ENCODE measurements at regions not wholly inside any gene's neighbourhood (a gene's known extent, or its start where the extent isn't known, plus 50 kb on each side); places are given as distances from the start of the nearest gene placed in this dataset.
"Not testable (repeated sequence)": the region's sequence is repeated elsewhere in the genome, so short reads cannot be mapped to it uniquely, and the experiment has no call there.

- CTCF ChIA-PET, result no interaction called here
- H3K36me3 Mint-ChIP-seq, result no peaks in the 10 kb centered on the region
- H3K4me3 Mint-ChIP-seq, result no peak overlapping the region
- H3K9me3 Mint-ChIP-seq, result no peaks in the 10 kb centered on the region
- H3K27ac Mint-ChIP-seq, result no peak overlapping the region
- DNase-seq, result no peak
- H3K4me1 Mint-ChIP-seq, result no peaks in the 10 kb centered on the region
- no peaks in the 10 kb centered on the region for H3K27me3 Mint-ChIP-seq
Measured at GRCh38 chrX:146994163-146994562, 179.6 kb upstream of the CXorf51A start.

GRCh38 chrX:146973283-146973682, 158.7 kb upstream of the CXorf51A start:
- H3K9me3 Mint-ChIP-seq, result peaks cover 2% of the 10 kb centered on the region
- no peaks in the 10 kb centered on the region for H3K27me3 Mint-ChIP-seq
- no peak for DNase-seq
- no peaks in the 10 kb centered on the region for H3K36me3 Mint-ChIP-seq
- no peak overlapping the region for H3K4me3 Mint-ChIP-seq
- no peaks in the 10 kb centered on the region for H3K4me1 Mint-ChIP-seq
- no peak overlapping the region for H3K27ac Mint-ChIP-seq
- CTCF ChIA-PET, result no interaction called here

DNA sequence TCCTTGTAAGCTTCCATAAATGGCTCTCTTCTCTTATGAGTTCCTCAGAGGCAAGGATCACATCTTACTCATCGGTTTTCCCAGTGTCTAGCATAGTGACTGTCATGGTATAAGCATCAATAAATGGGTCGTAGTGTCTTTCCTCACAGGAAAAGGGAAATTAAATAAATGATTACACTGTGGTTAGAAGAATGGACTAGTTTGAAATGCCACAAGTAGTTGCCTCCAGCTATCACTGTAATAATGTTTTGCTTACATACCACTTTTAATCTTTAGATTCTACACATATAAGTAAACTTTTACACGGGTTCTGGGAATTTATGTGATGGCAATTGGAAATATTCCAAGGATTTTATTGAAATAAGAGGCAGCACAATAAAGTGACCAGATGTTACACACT, 152.8 kb upstream of the CXorf51A start:
- Mint-ChIP-seq H3K9me3 (peaks cover 3% of the 10 kb centered on the region), H3K27me3 (no peaks in the 10 kb centered on the region), H3K27ac (no peak overlapping the region), H3K36me3 (no peaks in the 10 kb centered on the region), H3K4me1 (no peaks in the 10 kb centered on the region), H3K4me3 (no peak overlapping the region)
- CTCF ChIA-PET, result no interaction called here
- DNase-seq, result no peak

DNA sequence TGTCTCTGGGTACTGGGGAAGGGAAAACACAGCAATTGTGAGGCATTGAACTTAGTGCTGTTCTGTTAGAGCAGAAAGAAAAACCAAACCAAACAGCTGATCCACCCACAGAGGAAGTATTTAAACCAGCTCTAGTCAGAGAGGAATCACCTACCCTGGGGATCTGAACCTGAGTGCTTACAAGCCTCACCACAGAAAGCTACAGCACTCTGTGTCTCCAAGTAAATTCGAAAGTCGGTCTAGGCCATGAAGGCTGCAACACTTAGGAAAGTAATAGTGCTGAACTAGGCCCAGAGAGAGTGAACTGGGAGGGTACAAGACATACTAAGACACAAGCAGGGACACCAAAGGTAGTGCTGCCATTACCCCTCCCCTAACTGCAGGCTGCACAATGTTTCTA, 142.2 kb upstream of the CXorf51A start:
- Mint-ChIP-seq H3K27me3 (no peaks in the 10 kb centered on the region), H3K4me1 (no peaks in the 10 kb centered on the region), H3K36me3 (no peaks in the 10 kb centered on the region), H3K9me3 (peaks cover 8% of the 10 kb centered on the region), H3K4me3 (no peak overlapping the region), H3K27ac (no peak overlapping the region)
- CTCF ChIA-PET, result no interaction called here
- no peak for DNase-seq

GRCh38 chrX:146934256-146934655, 119.7 kb upstream of the CXorf51A start:
- Mint-ChIP-seq H3K36me3 (no peaks in the 10 kb centered on the region), H3K27me3 (no peaks in the 10 kb centered on the region), H3K27ac (no peak overlapping the region), H3K4me3 (no peak overlapping the region), H3K4me1 (no peaks in the 10 kb centered on the region), H3K9me3 (no peaks in the 10 kb centered on the region)
- DNase-seq, result no peak
- CTCF ChIA-PET, result no interaction called here

DNA sequence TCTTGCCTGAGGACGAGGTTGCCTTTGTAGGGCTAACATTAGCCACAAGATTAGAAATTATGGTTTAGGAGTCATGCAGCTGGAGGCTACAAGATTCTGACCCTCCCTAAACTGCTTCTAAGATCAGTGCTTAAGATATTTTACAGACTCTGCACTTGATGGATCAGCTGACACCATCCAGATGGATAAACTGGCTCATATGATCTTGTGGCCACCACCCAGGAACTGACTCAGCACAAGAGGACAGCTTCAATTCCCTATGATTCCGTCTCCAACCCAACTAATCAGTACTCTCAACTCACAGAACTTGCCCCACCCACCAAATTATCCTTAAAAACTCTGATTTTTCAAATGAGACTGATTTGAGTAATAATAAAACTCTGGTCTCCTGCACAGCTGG, 118.5 kb upstream of the CXorf51A start:
- H3K4me3 Mint-ChIP-seq, H3K27me3 Mint-ChIP-seq, H3K4me1 Mint-ChIP-seq, H3K9me3 Mint-ChIP-seq, CTCF ChIA-PET, H3K36me3 Mint-ChIP-seq, DNase-seq, H3K27ac Mint-ChIP-seq: not testable (repeated sequence)

- CTCF ChIA-PET, result no interaction called here
- Mint-ChIP-seq H3K27ac (no peak overlapping the region), H3K4me3 (no peak overlapping the region), H3K4me1 (no peaks in the 10 kb centered on the region), H3K9me3 (no peaks in the 10 kb centered on the region), H3K36me3 (no peaks in the 10 kb centered on the region), H3K27me3 (no peaks in the 10 kb centered on the region)
- DNase-seq, result no peak
Measured at GRCh38 chrX:146921204-146921603, 106.7 kb upstream of the CXorf51A start.

DNA sequence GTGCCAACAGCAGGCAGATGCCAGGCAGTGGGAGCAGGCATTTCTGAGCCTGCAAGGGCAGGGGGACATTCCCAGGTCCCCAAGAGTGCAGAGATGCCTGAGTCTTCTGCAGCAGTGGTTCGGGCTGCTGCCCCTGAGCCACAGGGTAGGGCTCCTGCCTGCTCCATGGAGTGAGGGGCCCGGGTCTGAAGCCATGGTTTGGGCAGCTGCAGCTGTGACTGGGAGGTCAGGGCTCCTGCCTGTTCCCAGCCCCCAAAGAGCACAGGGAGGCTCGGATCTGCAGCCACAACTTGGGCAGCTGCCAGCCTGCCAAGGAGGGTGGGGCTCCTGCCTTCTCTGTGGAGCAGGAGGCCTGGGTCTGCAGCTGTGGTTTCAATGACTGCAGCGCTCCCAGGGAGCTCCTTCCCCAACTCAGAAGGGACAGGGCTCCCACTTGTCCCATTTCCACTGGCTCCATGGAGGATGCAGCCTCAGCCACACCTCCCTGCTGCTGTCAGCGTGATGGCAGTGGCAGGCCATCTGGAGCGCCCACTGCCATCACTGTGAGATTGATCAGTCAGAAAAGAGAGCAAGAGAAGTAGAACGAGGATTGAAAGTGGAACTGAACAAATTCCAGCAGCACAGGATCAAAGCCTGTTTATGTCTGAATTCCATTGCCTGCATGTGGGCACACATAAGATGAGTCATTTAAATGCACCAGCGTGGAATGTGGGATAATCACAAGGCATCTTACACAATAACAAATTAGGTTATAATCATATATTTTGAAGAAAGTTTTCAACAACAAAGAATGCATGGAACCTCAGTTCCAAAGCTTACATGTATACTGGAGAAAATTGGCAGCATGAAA, 93.1 kb upstream of the CXorf51A start:
- CTCF ChIA-PET, result no interaction called here
- H3K36me3 Mint-ChIP-seq, result no peaks in the 10 kb centered on the region
- H3K9me3 Mint-ChIP-seq, result no peaks in the 10 kb centered on the region
- DNase-seq, result no peak
- no peak overlapping the region for H3K27ac Mint-ChIP-seq
- no peaks in the 10 kb centered on the region for H3K4me1 Mint-ChIP-seq
- H3K4me3 Mint-ChIP-seq, result no peak overlapping the region
- H3K27me3 Mint-ChIP-seq, result no peaks in the 10 kb centered on the region

- CTCF ChIA-PET, result interaction anchor here (0.7 kb wide), 1 partner anchor 30 kb away, joined by 3 read pairs; no protein-coding TSS in a partner anchor
- no peaks in the 10 kb centered on the region for H3K36me3 Mint-ChIP-seq
- no peak overlapping the region for H3K27ac Mint-ChIP-seq
- H3K4me1 Mint-ChIP-seq, result no peaks in the 10 kb centered on the region
- DNase-seq, result no peak
- no peak overlapping the region for H3K4me3 Mint-ChIP-seq
- no peaks in the 10 kb centered on the region for H3K27me3 Mint-ChIP-seq
- H3K9me3 Mint-ChIP-seq, result no peaks in the 10 kb centered on the region
Measured at GRCh38 chrX:146906166-146906565, 91.6 kb upstream of the CXorf51A start.

- Mint-ChIP-seq H3K4me3 (no peak overlapping the region), H3K4me1 (no peaks in the 10 kb centered on the region), H3K36me3 (no peaks in the 10 kb centered on the region), H3K9me3 (peaks cover 8% of the 10 kb centered on the region), H3K27me3 (no peaks in the 10 kb centered on the region), H3K27ac (no peak overlapping the region)
- no peak for DNase-seq
- CTCF ChIA-PET, result no interaction called here
Measured at GRCh38 chrX:146887020-146887419, 72.5 kb upstream of the CXorf51A start.

DNA sequence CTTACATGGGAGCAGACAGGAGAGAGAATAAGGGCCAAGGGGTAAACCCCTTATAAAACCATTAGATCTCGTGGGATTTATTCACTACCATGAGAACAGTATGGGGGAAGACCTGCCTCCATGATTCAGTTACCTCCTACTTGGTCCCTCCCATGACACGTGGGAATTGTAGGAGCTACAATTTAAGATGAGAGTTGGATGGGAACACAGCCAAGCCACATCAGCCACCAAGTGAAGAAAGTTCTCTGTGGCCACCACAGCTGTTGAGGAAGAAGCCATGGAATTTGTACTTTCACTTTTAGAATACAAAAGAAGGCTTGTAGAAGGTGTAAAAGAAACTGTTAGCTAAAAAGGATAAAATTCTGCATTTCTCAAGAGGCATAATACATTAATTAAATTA, 67.0 kb upstream of the CXorf51A start:
- no peak for DNase-seq
- Mint-ChIP-seq H3K9me3 (peaks cover 1% of the 10 kb centered on the region), H3K27me3 (no peaks in the 10 kb centered on the region), H3K4me3 (no peak overlapping the region), H3K36me3 (no peaks in the 10 kb centered on the region), H3K27ac (no peak overlapping the region), H3K4me1 (no peaks in the 10 kb centered on the region)
- CTCF ChIA-PET, result no interaction called here

DNA sequence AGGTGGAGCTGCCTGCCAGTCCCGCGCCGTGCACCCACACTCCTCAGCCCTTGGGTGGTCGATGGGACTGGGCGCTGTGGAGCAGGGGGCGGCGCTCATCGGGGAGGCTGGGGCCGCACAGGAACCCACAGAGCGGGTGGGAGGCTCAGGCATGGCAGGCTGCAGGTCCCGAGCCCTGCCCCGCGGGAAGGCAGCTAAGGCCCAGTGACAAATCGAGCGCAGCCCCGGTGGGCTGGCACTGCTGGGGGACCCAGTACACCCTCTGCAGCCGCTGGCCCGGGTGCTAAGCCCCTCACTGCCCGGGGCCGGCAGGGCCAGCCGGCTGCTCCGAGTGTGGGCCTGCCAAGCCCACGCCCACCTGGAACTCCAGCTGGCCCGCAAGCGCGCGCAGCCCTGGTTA, 52.3 kb upstream of the CXorf51A start:
- H3K4me3 Mint-ChIP-seq, DNase-seq, H3K27ac Mint-ChIP-seq, H3K4me1 Mint-ChIP-seq, CTCF ChIA-PET, H3K27me3 Mint-ChIP-seq, H3K9me3 Mint-ChIP-seq, H3K36me3 Mint-ChIP-seq: not testable (repeated sequence)

DNA sequence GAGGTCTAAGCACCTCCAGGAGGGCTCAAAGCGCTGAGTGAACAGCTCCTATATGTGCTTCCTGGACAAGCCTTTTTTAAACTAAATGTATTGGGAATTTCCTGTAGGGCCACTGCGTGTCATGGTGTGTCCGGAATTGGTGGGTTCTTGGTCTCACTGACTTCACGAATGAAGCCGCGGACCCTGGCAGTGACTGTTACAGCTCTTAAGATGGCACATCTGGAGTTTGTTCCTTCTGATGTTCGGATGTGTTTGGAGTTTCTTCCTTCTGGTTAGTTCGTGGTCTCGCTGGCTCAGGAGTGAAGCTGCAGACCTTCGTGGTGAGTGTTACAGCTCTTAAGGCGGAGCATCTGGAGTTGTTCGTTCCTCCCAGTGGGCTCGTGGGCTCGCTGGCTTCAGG, 51.2 kb upstream of the CXorf51A start:
- H3K36me3 Mint-ChIP-seq, DNase-seq, H3K9me3 Mint-ChIP-seq, CTCF ChIA-PET, H3K27ac Mint-ChIP-seq, H3K4me1 Mint-ChIP-seq, H3K27me3 Mint-ChIP-seq, H3K4me3 Mint-ChIP-seq: not testable (repeated sequence)

Data from activated naive CD4-positive, alpha-beta T cell treated with anti-CD3 and anti-CD28 coated beads, Interleukin-2, amount 10 ng/mL, durations not matched to agents 7 days and 5 days (primary cell).